CD4-positive, CD25-positive, alpha-beta regulatory T cell (primary cell): ENCODE measurements at regions not wholly inside any gene's neighbourhood (a gene's known extent, or its start where the extent isn't known, plus 50 kb on each side); places are given as distances from the start of the nearest gene placed in this dataset.
"Not testable (repeated sequence)": the region's sequence is repeated elsewhere in the genome, so short reads cannot be mapped to it uniquely, and the experiment has no call there.

Experiments
- ATAC-seq, 2 donors: fragments of 150-1000 bp; cut with Tn5 transposase; one replicate each; pipeline ENCODE4 v1.10.0; 2021; ENCODE audit warnings: low read depth in 2 of 2, moderate number of reproducible peaks in 2 of 2, moderate library complexity in 1 of 2
- DNase-seq, 3 donors: peaks; one replicate each; pipeline versions ENCODE4 v3.0.0 to v3.0.0-alpha.2; 2012 to 2022; ENCODE audit warnings: mixed read lengths in 1 of 3
- H3K27ac ChIP-seq: one replicate; pipeline ENCODE4 v1.7.0; 2013; ENCODE audit warnings: mild to moderate bottlenecking, low read length; ENCODE audit not compliant: insufficient read depth, poor library complexity, severe bottlenecking
- H3K27me3 ChIP-seq: one replicate; pipeline ENCODE4 v1.7.0; 2013; ENCODE audit warnings: low read length; ENCODE audit not compliant: control insufficient read depth, insufficient read depth
- H3K36me3 ChIP-seq: one replicate; pipeline ENCODE4 v1.7.0; 2013; ENCODE audit warnings: mild to moderate bottlenecking, low read length, moderate library complexity; ENCODE audit not compliant: control insufficient read depth, insufficient read depth
- H3K4me1 ChIP-seq: 2 replicates; pipeline ENCODE4 v1.7.0; 2013; ENCODE audit warnings: mild to moderate bottlenecking, low read length; ENCODE audit not compliant: insufficient read depth, control insufficient read depth, poor library complexity, severe bottlenecking
- H3K4me3 ChIP-seq: one replicate; pipeline ENCODE4 v1.7.0; 2013; ENCODE audit warnings: low read depth, mild to moderate bottlenecking, low read length, moderate library complexity
- H3K9me3 ChIP-seq, 2 experiments: 1 replicate in 1 of 2; 2 replicates in 1 of 2; pipeline ENCODE4 v1.7.0; 2013; ENCODE audit warnings: low read length in 2 of 2, mild to moderate bottlenecking in 1 of 2, moderate library complexity in 1 of 2; ENCODE audit not compliant: control insufficient read depth in 2 of 2
- H3K27ac Mint-ChIP-seq, 3 donors: one replicate each; pipeline ENCODE4 v1.8.0; 2020 to 2022; ENCODE audit warnings: mild to moderate bottlenecking in 3 of 3, mixed read lengths in 3 of 3, moderate library complexity in 2 of 3
- H3K27me3 Mint-ChIP-seq: one replicate; pipeline ENCODE4 v1.8.0; 2022; ENCODE audit warnings: mild to moderate bottlenecking, mixed read lengths
- H3K36me3 Mint-ChIP-seq: one replicate; pipeline ENCODE4 v1.8.0; 2020; ENCODE audit warnings: mixed read lengths
- H3K4me1 Mint-ChIP-seq, 4 donors: one replicate each; pipeline ENCODE4 v1.8.0; 2020 to 2022; ENCODE audit warnings: mixed read lengths in 4 of 4, mild to moderate bottlenecking in 1 of 4
- H3K4me3 Mint-ChIP-seq, 4 donors: one replicate each; pipeline ENCODE4 v1.8.0; 2020 to 2022; ENCODE audit warnings: mild to moderate bottlenecking in 4 of 4, mixed read lengths in 4 of 4, moderate library complexity in 3 of 4
- H3K9me3 Mint-ChIP-seq, 7 donors: one replicate each; pipeline ENCODE4 v1.8.0; 2020 to 2022; ENCODE audit warnings: mixed read lengths in 7 of 7, mild to moderate bottlenecking in 3 of 7, moderate library complexity in 2 of 7

DNA sequence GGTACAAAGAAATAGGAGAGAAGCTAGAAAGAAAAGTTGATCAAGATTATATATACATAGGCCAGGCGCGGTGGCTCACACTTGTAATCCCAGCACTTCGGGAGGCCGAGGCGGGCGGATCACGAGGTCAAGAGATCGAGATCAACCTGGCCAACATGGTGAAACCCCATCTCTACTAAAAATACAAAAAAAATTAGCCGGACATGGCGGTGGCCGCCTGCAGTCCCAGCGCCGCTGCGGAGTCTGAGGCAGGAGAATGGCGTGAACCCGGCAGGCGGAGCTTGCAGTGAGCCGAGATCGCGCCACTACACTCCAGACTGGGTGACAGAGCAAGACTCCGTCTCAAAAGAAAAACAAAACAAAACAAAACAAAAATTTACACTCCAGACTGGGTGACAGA is 798.3 kb upstream of the CDH9 start:
- not testable (repeated sequence) for H3K4me3 ChIP-seq, H3K27ac ChIP-seq, H3K4me1 ChIP-seq, H3K36me3 Mint-ChIP-seq, H3K27me3 ChIP-seq, H3K27ac Mint-ChIP-seq, H3K36me3 ChIP-seq, DNase-seq, H3K27me3 Mint-ChIP-seq, ATAC-seq, H3K4me1 Mint-ChIP-seq
- Mint-ChIP-seq H3K9me3 (peaks cover 6 to 42% (median 13%) of the 10 kb centered on the region in 7 donors), H3K4me3 (peak overlapping the region in 1 of 4 donors; percentile 81)
- H3K9me3 ChIP-seq, result peaks cover 2 to 21% of the 10 kb centered on the region in 2 experiments

GRCh38 chr5:27832886-27833285 is 794.5 kb upstream of the CDH9 start:
- no peaks in the 10 kb centered on the region for H3K4me1 ChIP-seq
- no peak overlapping the region for H3K4me3 Mint-ChIP-seq
- no peak for ATAC-seq
- no peaks in the 10 kb centered on the region for H3K27me3 ChIP-seq
- peaks cover 0 to 4% (median 0%) of the 10 kb centered on the region in 4 donors for H3K4me1 Mint-ChIP-seq
- no peaks in the 10 kb centered on the region for H3K36me3 ChIP-seq
- H3K27me3 Mint-ChIP-seq, result no peaks in the 10 kb centered on the region
- H3K36me3 Mint-ChIP-seq, result no peaks in the 10 kb centered on the region
- no peak overlapping the region for H3K27ac ChIP-seq
- peaks cover 0 to 15% of the 10 kb centered on the region in 2 experiments for H3K9me3 ChIP-seq
- no peak overlapping the region for H3K4me3 ChIP-seq
- H3K27ac Mint-ChIP-seq, result no peak overlapping the region
- H3K9me3 Mint-ChIP-seq, result peaks cover 6 to 35% (median 10%) of the 10 kb centered on the region in 7 donors
- no peak for DNase-seq

- DNase-seq, result no peak
- H3K36me3 ChIP-seq, result no peaks in the 10 kb centered on the region
- Mint-ChIP-seq H3K27ac (no peak overlapping the region), H3K4me1 (no peaks in the 10 kb centered on the region), H3K27me3 (no peaks in the 10 kb centered on the region), H3K4me3 (no peak overlapping the region), H3K9me3 (peaks cover 4 to 21% (median 7%) of the 10 kb centered on the region in 7 donors), H3K36me3 (no peaks in the 10 kb centered on the region)
- H3K4me3 ChIP-seq, result no peak overlapping the region
- no peaks in the 10 kb centered on the region for H3K27me3 ChIP-seq
- no peak overlapping the region for H3K27ac ChIP-seq
- no peaks in the 10 kb centered on the region for H3K4me1 ChIP-seq
- H3K9me3 ChIP-seq, result peaks cover 0 to 5% of the 10 kb centered on the region in 2 experiments
- ATAC-seq, result no peak
These were observed 792.2 kb upstream of the CDH9 start for GRCh38 chr5:27830546-27830945.

DNA sequence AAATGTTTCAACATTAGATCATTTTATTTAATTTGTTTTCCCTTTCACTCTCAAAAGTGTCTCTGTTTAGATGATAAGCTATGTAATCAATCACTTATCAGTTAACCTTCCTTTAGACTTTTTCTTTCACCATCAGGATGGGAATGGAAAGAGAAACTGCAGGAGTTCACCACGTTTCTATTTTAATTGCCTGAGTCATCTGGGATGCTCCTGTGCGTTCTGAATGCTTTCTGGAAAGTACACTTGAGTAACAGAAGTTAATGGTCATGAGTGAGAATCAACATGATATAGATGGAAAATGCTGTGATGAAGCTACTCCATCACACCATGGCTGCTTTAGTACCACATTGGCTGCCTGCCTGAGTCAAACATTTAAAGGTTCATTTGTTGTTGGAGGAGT is 783.3 kb upstream of the CDH9 start:
- no peaks in the 10 kb centered on the region for H3K4me1 ChIP-seq
- DNase-seq (no peak), ATAC-seq (no peak)
- H3K27ac ChIP-seq, result no peak overlapping the region
- H3K9me3 Mint-ChIP-seq, result peaks cover 0 to 23% (median 6%) of the 10 kb centered on the region in 7 donors
- H3K4me3 ChIP-seq, result no peak overlapping the region
- no peaks in the 10 kb centered on the region for H3K27me3 Mint-ChIP-seq
- no peaks in the 10 kb centered on the region for H3K36me3 ChIP-seq
- H3K27ac Mint-ChIP-seq, result no peak overlapping the region
- no peaks in the 10 kb centered on the region for H3K4me1 Mint-ChIP-seq
- no peaks in the 10 kb centered on the region for H3K36me3 Mint-ChIP-seq
- H3K27me3 ChIP-seq, result no peaks in the 10 kb centered on the region
- H3K9me3 ChIP-seq, result peaks cover 0 to 5% of the 10 kb centered on the region in 2 experiments
- no peak overlapping the region for H3K4me3 Mint-ChIP-seq

- Mint-ChIP-seq H3K4me3 (no peak overlapping the region), H3K27ac (no peak overlapping the region), H3K27me3 (no peaks in the 10 kb centered on the region), H3K4me1 (no peaks in the 10 kb centered on the region), H3K9me3 (peaks cover 0 to 30% (median 9%) of the 10 kb centered on the region in 7 donors), H3K36me3 (no peaks in the 10 kb centered on the region)
- DNase-seq (no peak), ATAC-seq (no peak)
- no peak overlapping the region for H3K4me3 ChIP-seq
- H3K4me1 ChIP-seq, result no peaks in the 10 kb centered on the region
- no peak overlapping the region for H3K27ac ChIP-seq
- no peaks in the 10 kb centered on the region for H3K36me3 ChIP-seq
- H3K27me3 ChIP-seq, result no peaks in the 10 kb centered on the region
- peaks cover 0 to 5% of the 10 kb centered on the region in 2 experiments for H3K9me3 ChIP-seq
These were observed 780.5 kb upstream of the CDH9 start for GRCh38 chr5:27818888-27819287.

DNA sequence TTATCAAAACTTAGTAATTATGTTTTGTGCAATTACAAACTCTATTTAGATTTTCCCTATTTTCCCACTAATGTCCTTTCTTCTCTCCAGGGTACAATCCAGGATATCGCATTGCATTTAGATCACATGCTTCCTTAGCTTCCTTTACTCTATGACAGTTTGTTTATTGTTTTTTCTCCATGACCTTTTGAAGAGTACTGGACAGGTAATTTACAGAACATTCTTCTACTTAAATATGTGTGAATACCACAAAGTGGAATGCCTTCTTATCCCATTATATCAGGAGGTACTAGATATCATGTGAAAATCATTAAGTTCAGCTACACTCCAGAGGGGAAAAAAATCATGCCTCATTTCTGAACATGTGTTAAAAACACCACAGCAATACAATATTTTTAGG is 776.6 kb upstream of the CDH9 start:
- no peaks in the 10 kb centered on the region for H3K4me1 Mint-ChIP-seq
- no peak for DNase-seq
- peaks cover 0 to 5% of the 10 kb centered on the region in 2 experiments for H3K9me3 ChIP-seq
- no peaks in the 10 kb centered on the region for H3K27me3 ChIP-seq
- peaks cover 1 to 30% (median 13%) of the 10 kb centered on the region in 7 donors for H3K9me3 Mint-ChIP-seq
- no peak overlapping the region for H3K27ac Mint-ChIP-seq
- ATAC-seq, result no peak
- no peak overlapping the region for H3K27ac ChIP-seq
- no peaks in the 10 kb centered on the region for H3K36me3 Mint-ChIP-seq
- no peaks in the 10 kb centered on the region for H3K27me3 Mint-ChIP-seq
- no peak overlapping the region for H3K4me3 Mint-ChIP-seq
- no peaks in the 10 kb centered on the region for H3K4me1 ChIP-seq
- H3K36me3 ChIP-seq, result no peaks in the 10 kb centered on the region
- no peak overlapping the region for H3K4me3 ChIP-seq

DNA sequence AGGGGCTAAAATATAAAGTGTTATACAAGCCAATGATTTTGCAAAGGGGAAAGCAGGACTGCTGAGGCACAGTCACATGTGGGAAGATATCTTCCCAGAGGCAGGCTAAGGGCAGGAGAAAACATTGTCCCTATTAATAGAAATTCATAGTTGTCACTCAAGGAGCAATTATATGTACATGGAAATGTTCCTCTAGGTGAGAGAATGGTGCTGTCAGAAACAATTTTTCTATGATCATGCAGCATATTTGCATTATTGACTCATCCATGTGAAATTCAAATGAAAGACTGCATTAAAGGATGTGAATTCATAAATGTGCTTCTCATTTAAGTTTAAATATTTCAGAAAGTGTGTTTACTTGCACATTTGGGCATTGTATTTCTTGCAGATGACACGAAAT is 775.9 kb upstream of the CDH9 start:
- Mint-ChIP-seq H3K27me3 (no peaks in the 10 kb centered on the region), H3K36me3 (no peaks in the 10 kb centered on the region), H3K9me3 (peaks cover 4 to 34% (median 13%) of the 10 kb centered on the region in 7 donors), H3K27ac (no peak overlapping the region), H3K4me3 (no peak overlapping the region), H3K4me1 (no peaks in the 10 kb centered on the region)
- no peak overlapping the region for H3K27ac ChIP-seq
- no peak for ATAC-seq
- no peak for DNase-seq
- no peak overlapping the region for H3K4me3 ChIP-seq
- H3K4me1 ChIP-seq, result no peaks in the 10 kb centered on the region
- H3K36me3 ChIP-seq, result no peaks in the 10 kb centered on the region
- H3K27me3 ChIP-seq, result no peaks in the 10 kb centered on the region
- H3K9me3 ChIP-seq, result peaks cover 0 to 10% of the 10 kb centered on the region in 2 experiments

GRCh38 chr5:27810458-27810857 is 772.1 kb upstream of the CDH9 start:
- no peak overlapping the region for H3K4me3 ChIP-seq
- no peak overlapping the region for H3K27ac Mint-ChIP-seq
- H3K27me3 ChIP-seq, result no peaks in the 10 kb centered on the region
- ATAC-seq, result no peak
- no peak for DNase-seq
- H3K36me3 Mint-ChIP-seq, result no peaks in the 10 kb centered on the region
- no peak overlapping the region for H3K27ac ChIP-seq
- no peaks in the 10 kb centered on the region for H3K4me1 Mint-ChIP-seq
- H3K4me1 ChIP-seq, result no peaks in the 10 kb centered on the region
- no peak overlapping the region for H3K4me3 Mint-ChIP-seq
- no peaks in the 10 kb centered on the region for H3K36me3 ChIP-seq
- peaks cover 0 to 6% of the 10 kb centered on the region in 2 experiments for H3K9me3 ChIP-seq
- H3K9me3 Mint-ChIP-seq, result peaks cover 0 to 23% (median 5%) of the 10 kb centered on the region in 7 donors
- H3K27me3 Mint-ChIP-seq, result no peaks in the 10 kb centered on the region
